Neural cell (in vitro differentiated cells): ENCODE measurements at regions not wholly inside any gene's neighbourhood (a gene's known extent, or its start where the extent isn't known, plus 50 kb on each side); places are given as distances from the start of the nearest gene placed in this dataset.

Source experiments
- H2AFZ ChIP-seq: fragments of 200-600, 300-800 bp; sonication (generic), shearing (Covaris generic); 2 replicates; pipeline ENCODE4 v1.6.0; 2014; ENCODE audit warnings: low read depth, mild to moderate bottlenecking, antibody characterized with exemption, low read length, moderate library complexity
- H3F3A ChIP-seq: fragments of 200-600 bp; shearing (Covaris generic); 2 replicates; pipeline ENCODE4 v1.6.1; 2016; ENCODE audit warnings: mild to moderate bottlenecking, moderate library complexity, mixed read lengths, antibody characterized with exemption, low read length; ENCODE audit not compliant: insufficient read depth, poor library complexity, severe bottlenecking
- H3K27ac ChIP-seq: fragments of 200-600, 300-800 bp; sonication (generic), shearing (Covaris generic); 2 replicates; pipeline ENCODE4 v1.5.1; 2014; ENCODE audit warnings: mild to moderate bottlenecking, low read length, moderate library complexity
- H3K27me3 ChIP-seq: fragments of 300-800, 200-600 bp; sonication (generic), shearing (Covaris generic); 2 replicates; pipeline ENCODE4 v1.6.0; 2014; ENCODE audit warnings: mild to moderate bottlenecking, low read depth, low read length, moderate library complexity; ENCODE audit not compliant: insufficient read depth
- H3K36me3 ChIP-seq: fragments of 300-800, 200-600 bp; sonication (generic), shearing (Covaris generic); 2 replicates; pipeline ENCODE4 v1.5.1; 2014; ENCODE audit warnings: mild to moderate bottlenecking, antibody characterized with exemption, low read length, moderate library complexity; ENCODE audit not compliant: insufficient read depth
- H3K4me2 ChIP-seq: fragments of 300-800, 200-600 bp; sonication (generic), shearing (Covaris generic); 2 replicates; pipeline ENCODE4 v1.6.0; 2014; ENCODE audit warnings: mild to moderate bottlenecking, low read length
- H3K4me3 ChIP-seq: fragments of 300-800, 200-600 bp; sonication (generic), shearing (Covaris generic); 2 replicates; pipeline ENCODE4 v1.5.1; 2014; ENCODE audit warnings: mild to moderate bottlenecking, low read length, moderate library complexity
- H3K79me2 ChIP-seq: fragments of 200-600 bp; shearing (Covaris generic); replicated peaks from 2 replicates; pipeline ENCODE4 v1.6.0; 2014; ENCODE audit warnings: mild to moderate bottlenecking, low read length, moderate library complexity; ENCODE audit not compliant: insufficient read depth
- H3K9ac ChIP-seq: fragments of 300-800, 200-600 bp; sonication (generic), shearing (Covaris generic); 2 replicates; pipeline ENCODE4 v1.6.1; 2016; ENCODE audit warnings: mild to moderate bottlenecking, low read length, mixed read lengths
- H3K9me2 ChIP-seq: fragments of 200-600 bp; shearing (Covaris generic); 2 replicates; pipeline ENCODE4 v1.6.1; 2016; ENCODE audit warnings: mild to moderate bottlenecking, low read length, mixed read lengths; ENCODE audit not compliant: insufficient read depth
- H3K9me3 ChIP-seq: fragments of 200-600, 300-800 bp; sonication (generic), shearing (Covaris generic); 2 replicates; pipeline ENCODE4 v1.6.1; 2016; ENCODE audit warnings: mild to moderate bottlenecking, mixed run types, low read length, moderate library complexity, mixed read lengths
- H4K20me1 ChIP-seq: fragments of 200-600 bp; shearing (Covaris generic); 2 replicates; pipeline ENCODE4 v1.6.1; 2016; ENCODE audit warnings: mild to moderate bottlenecking, mixed run types; ENCODE audit not compliant: insufficient read depth
- EP300 ChIP-seq: fragments of 450-650 bp; conservative IDR thresholded peaks from 2 replicates; pipeline ENCODE4 v1.6.1; 2014; ENCODE audit warnings: antibody characterized with exemption, mild to moderate bottlenecking, moderate library complexity; ENCODE audit not compliant: poor library complexity, severe bottlenecking
- EZH2 ChIP-seq: fragments of 200-600, 300-800 bp; shearing (Covaris generic), sonication (generic); IDR thresholded peaks from 2 replicates; pipeline ENCODE4 v1.6.1; 2014; ENCODE audit warnings: antibody characterized with exemption, low read length, borderline replicate concordance, mild to moderate bottlenecking; ENCODE audit not compliant: insufficient read depth, poor library complexity, severe bottlenecking
- MXI1 ChIP-seq: fragments of 450-650 bp; conservative IDR thresholded peaks from 2 replicates; pipeline ENCODE4 v1.6.1; 2014; ENCODE audit warnings: antibody characterized with exemption, mild to moderate bottlenecking; ENCODE audit not compliant: poor library complexity, severe bottlenecking
- POLR2AphosphoS5 ChIP-seq: IDR thresholded peaks from 2 replicates; pipeline ENCODE4 v1.6.1; 2012
- RAD21 ChIP-seq: fragments of 450-650 bp; conservative IDR thresholded peaks from 2 replicates; pipeline ENCODE4 v1.6.1; 2014; ENCODE audit warnings: antibody characterized with exemption, mild to moderate bottlenecking, moderate library complexity
- SMC3 ChIP-seq: fragments of 450-650 bp; conservative IDR thresholded peaks from 2 replicates; pipeline ENCODE4 v1.6.1; 2014; ENCODE audit warnings: antibody characterized with exemption, mild to moderate bottlenecking, moderate library complexity; ENCODE audit not compliant: poor library complexity
- TAF1 ChIP-seq: IDR thresholded peaks from 2 replicates; pipeline ENCODE4 v1.6.1; 2012; ENCODE audit warnings: low read depth
- TF ChIP-seq, protein P1 (sequence below): IDR thresholded peaks from 2 replicates; pipeline ENCODE4 v1.6.1; 2012; ENCODE audit warnings: borderline replicate concordance
- TF ChIP-seq, protein P2 (sequence below): fragments of 450-650 bp; IDR thresholded peaks from 2 replicates; pipeline ENCODE4 v1.5.1; 2014; ENCODE audit warnings: antibody characterized with exemption, mild to moderate bottlenecking, moderate library complexity; ENCODE audit not compliant: poor library complexity, severe bottlenecking

DNA sequence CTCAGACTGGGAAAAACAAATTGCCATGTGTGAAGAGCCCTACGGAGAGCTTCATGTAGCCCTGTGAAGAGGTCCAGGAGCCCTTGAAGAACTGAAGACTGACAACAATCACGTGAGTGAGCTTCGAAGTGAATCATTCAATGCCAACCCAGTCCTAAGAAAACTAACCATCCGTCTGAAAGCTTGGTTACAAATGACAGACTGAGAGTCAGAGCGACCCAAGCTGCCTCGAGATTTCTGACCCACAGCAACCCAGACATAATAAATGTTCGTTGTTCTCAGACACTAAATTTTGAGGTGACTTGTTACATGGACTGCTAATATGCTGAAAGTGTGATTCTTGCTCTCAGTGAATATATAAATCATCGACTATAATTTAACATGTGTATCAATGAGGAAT lies 987.2 kb upstream of the ROBO1 start:
- H2AFZ ChIP-seq = no peak overlapping the region
- H3K9me2 ChIP-seq = no peaks in the 10 kb centered on the region
- TF ChIP-seq, protein P1, sequence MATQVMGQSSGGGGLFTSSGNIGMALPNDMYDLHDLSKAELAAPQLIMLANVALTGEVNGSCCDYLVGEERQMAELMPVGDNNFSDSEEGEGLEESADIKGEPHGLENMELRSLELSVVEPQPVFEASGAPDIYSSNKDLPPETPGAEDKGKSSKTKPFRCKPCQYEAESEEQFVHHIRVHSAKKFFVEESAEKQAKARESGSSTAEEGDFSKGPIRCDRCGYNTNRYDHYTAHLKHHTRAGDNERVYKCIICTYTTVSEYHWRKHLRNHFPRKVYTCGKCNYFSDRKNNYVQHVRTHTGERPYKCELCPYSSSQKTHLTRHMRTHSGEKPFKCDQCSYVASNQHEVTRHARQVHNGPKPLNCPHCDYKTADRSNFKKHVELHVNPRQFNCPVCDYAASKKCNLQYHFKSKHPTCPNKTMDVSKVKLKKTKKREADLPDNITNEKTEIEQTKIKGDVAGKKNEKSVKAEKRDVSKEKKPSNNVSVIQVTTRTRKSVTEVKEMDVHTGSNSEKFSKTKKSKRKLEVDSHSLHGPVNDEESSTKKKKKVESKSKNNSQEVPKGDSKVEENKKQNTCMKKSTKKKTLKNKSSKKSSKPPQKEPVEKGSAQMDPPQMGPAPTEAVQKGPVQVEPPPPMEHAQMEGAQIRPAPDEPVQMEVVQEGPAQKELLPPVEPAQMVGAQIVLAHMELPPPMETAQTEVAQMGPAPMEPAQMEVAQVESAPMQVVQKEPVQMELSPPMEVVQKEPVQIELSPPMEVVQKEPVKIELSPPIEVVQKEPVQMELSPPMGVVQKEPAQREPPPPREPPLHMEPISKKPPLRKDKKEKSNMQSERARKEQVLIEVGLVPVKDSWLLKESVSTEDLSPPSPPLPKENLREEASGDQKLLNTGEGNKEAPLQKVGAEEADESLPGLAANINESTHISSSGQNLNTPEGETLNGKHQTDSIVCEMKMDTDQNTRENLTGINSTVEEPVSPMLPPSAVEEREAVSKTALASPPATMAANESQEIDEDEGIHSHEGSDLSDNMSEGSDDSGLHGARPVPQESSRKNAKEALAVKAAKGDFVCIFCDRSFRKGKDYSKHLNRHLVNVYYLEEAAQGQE = no peak
- TF ChIP-seq EP300 = no peak
- no peak for TF ChIP-seq RAD21
- TF ChIP-seq TAF1 = no peak
- no peak for TF ChIP-seq SMC3
- TF ChIP-seq EZH2 = no peak
- TF ChIP-seq, protein P2, sequence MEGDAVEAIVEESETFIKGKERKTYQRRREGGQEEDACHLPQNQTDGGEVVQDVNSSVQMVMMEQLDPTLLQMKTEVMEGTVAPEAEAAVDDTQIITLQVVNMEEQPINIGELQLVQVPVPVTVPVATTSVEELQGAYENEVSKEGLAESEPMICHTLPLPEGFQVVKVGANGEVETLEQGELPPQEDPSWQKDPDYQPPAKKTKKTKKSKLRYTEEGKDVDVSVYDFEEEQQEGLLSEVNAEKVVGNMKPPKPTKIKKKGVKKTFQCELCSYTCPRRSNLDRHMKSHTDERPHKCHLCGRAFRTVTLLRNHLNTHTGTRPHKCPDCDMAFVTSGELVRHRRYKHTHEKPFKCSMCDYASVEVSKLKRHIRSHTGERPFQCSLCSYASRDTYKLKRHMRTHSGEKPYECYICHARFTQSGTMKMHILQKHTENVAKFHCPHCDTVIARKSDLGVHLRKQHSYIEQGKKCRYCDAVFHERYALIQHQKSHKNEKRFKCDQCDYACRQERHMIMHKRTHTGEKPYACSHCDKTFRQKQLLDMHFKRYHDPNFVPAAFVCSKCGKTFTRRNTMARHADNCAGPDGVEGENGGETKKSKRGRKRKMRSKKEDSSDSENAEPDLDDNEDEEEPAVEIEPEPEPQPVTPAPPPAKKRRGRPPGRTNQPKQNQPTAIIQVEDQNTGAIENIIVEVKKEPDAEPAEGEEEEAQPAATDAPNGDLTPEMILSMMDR = no peak
- no peak for TF ChIP-seq MXI1
- no peak for TF ChIP-seq POLR2AphosphoS5
- no peaks in the 10 kb centered on the region for H3K79me2 ChIP-seq
- no peak overlapping the region for H3K4me2 ChIP-seq
- no peaks in the 10 kb centered on the region for H3F3A ChIP-seq
- no peak overlapping the region for H3K27ac ChIP-seq
- H3K27me3 ChIP-seq = no peaks in the 10 kb centered on the region
- H3K4me3 ChIP-seq = no peak overlapping the region
- no peaks in the 10 kb centered on the region for H3K36me3 ChIP-seq
- no peak overlapping the region for H3K9ac ChIP-seq
- H3K9me3 ChIP-seq = no peaks in the 10 kb centered on the region
- no peaks in the 10 kb centered on the region for H4K20me1 ChIP-seq

DNA sequence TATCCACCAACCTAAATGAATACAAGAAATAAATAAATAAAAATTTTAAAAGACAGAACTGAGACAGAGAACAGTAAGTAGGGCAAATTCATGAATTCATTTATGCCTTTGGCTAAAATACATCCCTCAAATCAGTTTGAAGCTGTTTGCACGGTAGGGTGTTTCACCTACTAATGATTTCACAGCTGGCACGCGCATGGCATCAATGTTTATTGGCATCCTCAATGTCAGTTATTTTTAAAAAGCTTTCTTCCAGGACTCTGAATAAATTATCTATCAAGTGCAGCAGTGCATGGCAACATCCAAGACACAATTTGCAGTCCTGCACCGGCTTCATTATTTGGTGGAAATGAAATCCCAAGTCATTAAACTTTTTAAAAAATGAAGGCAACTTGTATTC lies 985.2 kb upstream of the ROBO1 start:
- Histone ChIP-seq H3K79me2 (no peaks in the 10 kb centered on the region), H3K27ac (no peak overlapping the region), H3K27me3 (no peaks in the 10 kb centered on the region), H3K9me2 (no peaks in the 10 kb centered on the region), H2AFZ (no peak overlapping the region), H3K4me2 (no peak overlapping the region), H3K36me3 (no peaks in the 10 kb centered on the region), H4K20me1 (no peaks in the 10 kb centered on the region), H3K9ac (no peak overlapping the region), H3F3A (peaks cover under 1% of the 10 kb centered on the region), H3K4me3 (no peak overlapping the region), H3K9me3 (no peaks in the 10 kb centered on the region)
- TF ChIP-seq MXI1 (no peak), EP300 (no peak), RAD21 (no peak), TAF1 (no peak), POLR2AphosphoS5 (no peak), SMC3 (no peak)
- TF ChIP-seq, protein P2 = no peak
